Esophagus muscularis mucosa (tissue), 3 donors: ENCODE measurements at regions not wholly inside any gene's neighbourhood (a gene's known extent, or its start where the extent isn't known, plus 50 kb on each side); places are given as distances from the start of the nearest gene placed in this dataset.

Experiments used
- POLR2AphosphoS5 ChIP-seq, 2 donors: sonication (generic); formaldehyde crosslinking; IDR thresholded peaks; one replicate each; pipeline ENCODE4 v1.6.1; 2017; ENCODE audit warnings: antibody characterized with exemption in 2 of 2
- TF ChIP-seq, protein P1 (sequence below), 3 experiments: fragments of 200-600 bp in 2 of 3; fragments of 450-650 bp in 1 of 3; sonication (generic) in 2 of 3; IDR thresholded peaks; one replicate each; pipeline ENCODE4 v1.5.1; 2017 to 2019; ENCODE audit warnings: antibody characterized with exemption in 3 of 3, mild to moderate bottlenecking in 2 of 3, moderate library complexity in 1 of 3

DNA sequence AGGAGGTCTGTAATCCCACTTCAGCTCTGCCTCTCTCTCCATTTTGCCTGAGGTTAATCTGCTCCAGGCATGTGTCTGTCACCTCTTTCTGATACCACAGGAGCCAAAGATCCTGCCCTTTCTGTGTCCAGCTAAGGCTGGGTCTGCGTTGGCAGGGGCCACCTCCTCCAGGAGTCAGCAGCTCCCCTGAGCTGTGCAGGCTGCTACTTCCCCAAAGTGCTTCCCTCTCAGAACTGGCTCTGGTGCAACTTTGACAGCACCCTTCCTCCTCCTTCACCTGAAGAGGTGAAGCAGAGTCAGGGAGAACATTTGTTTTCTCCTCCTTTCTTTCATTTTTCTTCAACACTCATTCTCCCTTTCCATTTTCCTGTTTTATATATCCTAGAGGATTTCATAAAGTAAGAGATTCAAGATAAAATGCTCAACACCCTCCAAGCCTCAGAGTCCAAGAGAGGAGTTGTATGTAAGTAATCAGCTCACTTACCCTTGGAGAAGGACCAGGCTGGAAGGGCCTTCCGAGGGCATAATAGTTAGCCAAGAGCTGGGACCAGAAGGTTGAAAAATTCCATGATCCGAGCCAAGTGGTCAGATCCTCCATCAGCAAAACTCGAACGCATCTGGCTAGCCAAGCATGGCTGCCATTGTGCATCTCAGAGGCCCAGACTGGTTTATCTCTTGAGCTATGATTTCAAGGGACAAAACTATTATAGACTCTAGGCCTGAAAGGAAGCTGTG is 257.3 kb downstream of the PTEN start:
- TF ChIP-seq, protein P1, sequence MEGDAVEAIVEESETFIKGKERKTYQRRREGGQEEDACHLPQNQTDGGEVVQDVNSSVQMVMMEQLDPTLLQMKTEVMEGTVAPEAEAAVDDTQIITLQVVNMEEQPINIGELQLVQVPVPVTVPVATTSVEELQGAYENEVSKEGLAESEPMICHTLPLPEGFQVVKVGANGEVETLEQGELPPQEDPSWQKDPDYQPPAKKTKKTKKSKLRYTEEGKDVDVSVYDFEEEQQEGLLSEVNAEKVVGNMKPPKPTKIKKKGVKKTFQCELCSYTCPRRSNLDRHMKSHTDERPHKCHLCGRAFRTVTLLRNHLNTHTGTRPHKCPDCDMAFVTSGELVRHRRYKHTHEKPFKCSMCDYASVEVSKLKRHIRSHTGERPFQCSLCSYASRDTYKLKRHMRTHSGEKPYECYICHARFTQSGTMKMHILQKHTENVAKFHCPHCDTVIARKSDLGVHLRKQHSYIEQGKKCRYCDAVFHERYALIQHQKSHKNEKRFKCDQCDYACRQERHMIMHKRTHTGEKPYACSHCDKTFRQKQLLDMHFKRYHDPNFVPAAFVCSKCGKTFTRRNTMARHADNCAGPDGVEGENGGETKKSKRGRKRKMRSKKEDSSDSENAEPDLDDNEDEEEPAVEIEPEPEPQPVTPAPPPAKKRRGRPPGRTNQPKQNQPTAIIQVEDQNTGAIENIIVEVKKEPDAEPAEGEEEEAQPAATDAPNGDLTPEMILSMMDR (IDR thresholded peaks at IDR 0.05): no peak
- TF ChIP-seq POLR2AphosphoS5 (IDR thresholded peaks at IDR 0.05): no peak
